IMR-90 (cell line): ENCODE measurements at regions not wholly inside any gene's neighbourhood (a gene's known extent, or its start where the extent isn't known, plus 50 kb on each side); places are given as distances from the start of the nearest gene placed in this dataset.

Experiments used
- ATAC-seq: fragments of 200-7000 bp; cut with Tn5 transposase; 2 replicates; pipeline ENCODE4 v1.9.1; 2020; ENCODE audit warnings: low read depth, mild to moderate bottlenecking, moderate library complexity
- BruUV-seq: library from RNA; stranded (reverse); fragments of 400-500 nt; replicated peaks from 2 replicates; lab custom pipeline; 2021; lab: Mats Ljungman, UMichigan
- CTCF ChIA-PET: fragments of 300-600 bp; formaldehyde crosslinking; extraction: SDS; loops from one replicate; lab custom pipeline; 2021; ENCODE audit warnings: antibody characterized with exemption; lab: Yijun Ruan, JAX
- POLR2A ChIA-PET: fragments of 300-600 bp; sonication (Branson Sonifier 250); formaldehyde crosslinking; loops from one replicate; lab custom pipeline; 2022; ENCODE audit warnings: antibody characterized with exemption; ENCODE audit not compliant: unreplicated experiment; lab: Charles Lee
- DNase-seq: peaks from one replicate; pipeline ENCODE4 v3.0.0; 2013
- H2AFZ ChIP-seq: replicated peaks from 2 replicates; pipeline ENCODE3; 2013; ENCODE audit warnings: low read length, mild to moderate bottlenecking; ENCODE audit not compliant: poor library complexity
- H2AK5ac ChIP-seq: 2 replicates; pipeline ENCODE4 v1.6.1; 2013; ENCODE audit warnings: low read depth, low read length, inconsistent platforms
- H2AK9ac ChIP-seq: replicated peaks from 2 replicates; pipeline ENCODE3; 2013; ENCODE audit warnings: mild to moderate bottlenecking, low read depth, low read length, moderate library complexity; ENCODE audit not compliant: poor library complexity
- H2BK120ac ChIP-seq: 2 replicates; pipeline ENCODE4 v1.6.1; 2013; ENCODE audit warnings: low read depth, low read length, inconsistent platforms
- H2BK15ac ChIP-seq: 3 replicates; pipeline ENCODE4 v1.6.1; 2013; ENCODE audit warnings: low read depth, low read length, inconsistent platforms
- H2BK20ac ChIP-seq: 2 replicates; pipeline ENCODE4 v1.6.1; 2013; ENCODE audit warnings: low read depth, mild to moderate bottlenecking, inconsistent platforms, low read length, moderate library complexity
- H2BK5ac ChIP-seq: 2 replicates; pipeline ENCODE4 v1.6.1; 2013; ENCODE audit warnings: mild to moderate bottlenecking, low read depth, low read length, inconsistent platforms; ENCODE audit not compliant: poor library complexity, severe bottlenecking
- H3K14ac ChIP-seq: replicated peaks from 2 replicates; pipeline ENCODE4 v1.6.1; 2013; ENCODE audit warnings: low read depth, low read length, inconsistent platforms
- H3K18ac ChIP-seq: 2 replicates; pipeline ENCODE4 v1.6.1; 2013; ENCODE audit warnings: low read depth, low read length, control low read depth
- H3K23ac ChIP-seq: 2 replicates; pipeline ENCODE4 v1.6.1; 2013; ENCODE audit warnings: low read depth, low read length, inconsistent platforms
- H3K27ac ChIP-seq: 2 replicates; pipeline ENCODE4 v1.5.1; 2013; ENCODE audit warnings: mild to moderate bottlenecking, control low read depth, low read length; ENCODE audit not compliant: insufficient read depth
- H3K27me3 ChIP-seq: 2 replicates; pipeline ENCODE4 v1.6.1; 2013; ENCODE audit warnings: low read length; ENCODE audit not compliant: control insufficient read depth, insufficient read depth
- H3K36me3 ChIP-seq: 2 replicates; pipeline ENCODE4 v1.6.1; 2013; ENCODE audit warnings: low read length, mixed read lengths; ENCODE audit not compliant: control insufficient read depth, insufficient read depth
- H3K4ac ChIP-seq: 2 replicates; pipeline ENCODE4 v1.6.1; 2013; ENCODE audit warnings: low read depth, low read length, inconsistent platforms
- H3K4me1 ChIP-seq: 2 replicates; pipeline ENCODE4 v1.6.1; 2013; ENCODE audit warnings: low read length, mixed read lengths; ENCODE audit not compliant: control insufficient read depth, insufficient read depth
- H3K4me2 ChIP-seq: 2 replicates; pipeline ENCODE4 v1.6.1; 2013; ENCODE audit warnings: low read depth, mild to moderate bottlenecking, control low read depth, low read length, moderate library complexity
- H3K4me3 ChIP-seq: 2 replicates; pipeline ENCODE4 v1.5.1; 2013; ENCODE audit warnings: low read depth, mild to moderate bottlenecking, control low read depth, low read length, moderate library complexity; ENCODE audit not compliant: insufficient read depth
- H3K56ac ChIP-seq: 2 replicates; pipeline ENCODE4 v1.6.1; 2013; ENCODE audit warnings: low read length, inconsistent platforms; ENCODE audit not compliant: insufficient read depth; ENCODE audit errors: extremely low read depth
- H3K79me1 ChIP-seq, 2 experiments: 2 replicates each; pipeline ENCODE4 v1.6.1; 2013; ENCODE audit warnings: low read length in 2 of 2, inconsistent platforms in 1 of 2, low read depth in 1 of 2
- H3K9ac ChIP-seq: 2 replicates; pipeline ENCODE4 v1.6.1; 2013; ENCODE audit warnings: low read depth, low read length, control low read depth
- H3K9me1 ChIP-seq: 2 replicates; pipeline ENCODE4 v1.6.1; 2013; ENCODE audit warnings: low read length, inconsistent platforms; ENCODE audit not compliant: insufficient read depth
- H3K9me3 ChIP-seq: 2 replicates; pipeline ENCODE4 v1.6.1; 2013; ENCODE audit warnings: low read length; ENCODE audit not compliant: control insufficient read depth, insufficient read depth
- H4K20me1 ChIP-seq: 2 replicates; pipeline ENCODE4 v1.6.1; 2013; ENCODE audit warnings: low read length, inconsistent platforms; ENCODE audit not compliant: insufficient read depth
- H4K5ac ChIP-seq: 2 replicates; pipeline ENCODE4 v1.6.1; 2013; ENCODE audit warnings: mild to moderate bottlenecking, low read depth, low read length, control low read depth
- H4K8ac ChIP-seq, 2 experiments: 2 replicates each; pipeline ENCODE4 v1.6.1; 2013; ENCODE audit warnings: low read depth in 2 of 2, low read length in 2 of 2, control low read depth in 1 of 2, inconsistent platforms in 1 of 2
- H4K91ac ChIP-seq: 2 replicates; pipeline ENCODE4 v1.6.1; 2013; ENCODE audit warnings: low read depth, low read length, inconsistent platforms; ENCODE audit not compliant: insufficient read depth
- BHLHE40 ChIP-seq: fragments of 150-350 bp; IDR thresholded peaks from 2 replicates; pipeline ENCODE4 v1.6.1; 2016; ENCODE audit warnings: mild to moderate bottlenecking, low read depth, low read length
- CEBPB ChIP-seq: IDR thresholded peaks from 2 replicates; pipeline ENCODE4 v1.6.1; 2012; ENCODE audit warnings: low read depth, low read length, improper control_type of control experiment
- CHD1 ChIP-seq: IDR thresholded peaks from 2 replicates; pipeline ENCODE4 v1.6.1; 2012; ENCODE audit warnings: low read depth, low read length, improper control_type of control experiment
- CTCF ChIP-seq: conservative IDR thresholded peaks from 2 replicates; pipeline ENCODE4 v1.5.1; 2012; ENCODE audit warnings: mild to moderate bottlenecking, low read depth, low read length, improper control_type of control experiment
- FOS ChIP-seq: fragments of 150-350 bp; IDR thresholded peaks from 2 replicates; pipeline ENCODE4 v1.6.1; 2016; ENCODE audit warnings: low read depth, low read length
- MAFK ChIP-seq: IDR thresholded peaks from 2 replicates; pipeline ENCODE4 v1.6.1; 2012; ENCODE audit warnings: low read depth, low read length, improper control_type of control experiment
- MAZ ChIP-seq: IDR thresholded peaks from 2 replicates; pipeline ENCODE4 v1.6.1; 2012; ENCODE audit warnings: low read depth, mild to moderate bottlenecking, low read length, improper control_type of control experiment, moderate library complexity, borderline replicate concordance
- MXI1 ChIP-seq: IDR thresholded peaks from 2 replicates; pipeline ENCODE4 v1.6.1; 2012; ENCODE audit warnings: low read depth, mild to moderate bottlenecking, low read length, moderate library complexity, borderline replicate concordance
- NFE2L2 ChIP-seq: fragments of 150-350 bp; IDR thresholded peaks from 2 replicates; pipeline ENCODE4 v1.6.1; 2016; ENCODE audit warnings: low read depth, mild to moderate bottlenecking, low read length
- POLR2A ChIP-seq: IDR thresholded peaks from 2 replicates; pipeline ENCODE4 v1.6.1; 2012; ENCODE audit warnings: mild to moderate bottlenecking, low read depth, low read length
- RAD21 ChIP-seq: IDR thresholded peaks from 2 replicates; pipeline ENCODE4 v1.6.1; 2012; ENCODE audit warnings: low read length, improper control_type of control experiment
- RCOR1 ChIP-seq: IDR thresholded peaks from 2 replicates; pipeline ENCODE4 v1.6.1; 2012; ENCODE audit warnings: mild to moderate bottlenecking, low read length, improper control_type of control experiment; ENCODE audit not compliant: insufficient replicate concordance
- RFX5 ChIP-seq: IDR thresholded peaks from 2 replicates; pipeline ENCODE4 v1.8.0; 2012; ENCODE audit warnings: low read depth, mild to moderate bottlenecking, low read length, moderate library complexity
- SMC3 ChIP-seq: fragments of 150-350 bp; IDR thresholded peaks from 2 replicates; pipeline ENCODE4 v1.6.1; 2016; ENCODE audit warnings: low read depth, mild to moderate bottlenecking, antibody characterized with exemption, low read length, moderate library complexity
- USF2 ChIP-seq: fragments of 150-350 bp; IDR thresholded peaks from 2 replicates; pipeline ENCODE4 v1.6.1; 2017; ENCODE audit warnings: mild to moderate bottlenecking, antibody characterized with exemption, low read length, low read depth
- WGBS, 2 experiments: methylation state at CpG; one replicate each; pipeline versions ENCODE4 v1.1.5 to v1.1.7; 2013; ENCODE audit warnings: missing lambda C conversion rate in 2 of 2; ENCODE audit not compliant: insufficient read length in 1 of 2; ENCODE audit errors: extremely low coverage in 2 of 2; 5-methylcytosine and 5-hydroxymethylcytosine counted together
- dilution Hi-C: fragments of 300-500 bp; cut with HindIII; formaldehyde crosslinking; loops from one replicate; pipeline ENCODE4 v1.14.3; 2018; ENCODE audit warnings: low sequenced_read_pairs; ENCODE audit not compliant: unreplicated experiment
- in situ Hi-C: fragments of 300-500 bp; cut with MboI; formaldehyde crosslinking; loops from 3 replicates; pipeline ENCODE4 v1.14.3; 2019; ENCODE audit warnings: low sequenced_read_pairs, inconsistent platforms, mixed read lengths
- intact Hi-C: fragments of 100-400 bp; cut with micrococcal nuclease; formaldehyde crosslinking; loops from 2 replicates; pipeline ENCODE4 v1.10.0; 2022
- TF ChIP-seq, protein P1 (sequence below): fragments of 150-350 bp; IDR thresholded peaks from 2 replicates; pipeline ENCODE4 v1.6.1; 2016; ENCODE audit warnings: low read depth, mild to moderate bottlenecking, low read length, moderate library complexity, borderline replicate concordance

- no peak overlapping the region for H2BK20ac ChIP-seq
- H4K8ac ChIP-seq: no peak overlapping the region
- H2AK5ac ChIP-seq: no peak overlapping the region
- ChIA-PET CTCF (no interaction called here), POLR2A (no interaction called here)
- TF ChIP-seq FOS (no peak), NFE2L2 (no peak), MAZ (no peak), RCOR1 (no peak), RAD21 (no peak), CTCF (no peak), RFX5 (no peak), SMC3 (no peak), MXI1 (no peak), MAFK (no peak), BHLHE40 (no peak), CEBPB (no peak), CHD1 (no peak), USF2 (no peak), POLR2A (no peak)
- TF ChIP-seq, protein P1, sequence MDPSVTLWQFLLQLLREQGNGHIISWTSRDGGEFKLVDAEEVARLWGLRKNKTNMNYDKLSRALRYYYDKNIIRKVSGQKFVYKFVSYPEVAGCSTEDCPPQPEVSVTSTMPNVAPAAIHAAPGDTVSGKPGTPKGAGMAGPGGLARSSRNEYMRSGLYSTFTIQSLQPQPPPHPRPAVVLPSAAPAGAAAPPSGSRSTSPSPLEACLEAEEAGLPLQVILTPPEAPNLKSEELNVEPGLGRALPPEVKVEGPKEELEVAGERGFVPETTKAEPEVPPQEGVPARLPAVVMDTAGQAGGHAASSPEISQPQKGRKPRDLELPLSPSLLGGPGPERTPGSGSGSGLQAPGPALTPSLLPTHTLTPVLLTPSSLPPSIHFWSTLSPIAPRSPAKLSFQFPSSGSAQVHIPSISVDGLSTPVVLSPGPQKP: no peak
- no peak overlapping the region for H3K9ac ChIP-seq
- no peak overlapping the region for H3K18ac ChIP-seq
- no peak overlapping the region for H3K27ac ChIP-seq
- no peaks in the 10 kb centered on the region for H3K27me3 ChIP-seq
- H4K20me1 ChIP-seq: no peaks in the 10 kb centered on the region
- no peaks in the 10 kb centered on the region; the same call in 1 of the 2 replicates for H3K9me1 ChIP-seq
- DNase-seq (no peak), ATAC-seq (no peak)
- peak overlapping the region; percentile 44 for H2AK9ac ChIP-seq
- in situ Hi-C loops: no loop called here
- intact Hi-C loops: no loop called here
- no peak overlapping the region for H4K5ac ChIP-seq
- no peak overlapping the region for H2AFZ ChIP-seq
- no peaks in the 10 kb centered on the region for H3K79me1 ChIP-seq
- H2BK5ac ChIP-seq: no peak overlapping the region
- dilution Hi-C loops: no loop called here
- no peak overlapping the region for H3K14ac ChIP-seq
- H3K56ac ChIP-seq: no peak overlapping the region
- H2BK15ac ChIP-seq: no peak overlapping the region; the same call in 2 of the 3 replicates
- BruUV-seq: no TSS peak
- H2BK120ac ChIP-seq: no peak overlapping the region
- no peak overlapping the region for H3K23ac ChIP-seq
- no peak overlapping the region for H3K4me2 ChIP-seq
- WGBS, 2 experiments: no CpG with 5 or more reads among the region's 1 CpG
- H3K36me3 ChIP-seq: no peaks in the 10 kb centered on the region; the same call in 1 of the 2 replicates
- peaks cover 7% of the 10 kb centered on the region for H3K4me1 ChIP-seq
- H3K4ac ChIP-seq: no peak overlapping the region
- H3K4me3 ChIP-seq: no peak overlapping the region
- H3K9me3 ChIP-seq: peaks cover 5% of the 10 kb centered on the region; the same call in 1 of the 2 replicates
- H4K91ac ChIP-seq: no peak overlapping the region
These were observed 236.8 kb upstream of the HS6ST1 start for GRCh38 chr2:128555433-128555832.
